NCI-H226 (cell line): ENCODE measurements at regions not wholly inside any gene's neighbourhood (a gene's known extent, or its start where the extent isn't known, plus 50 kb on each side); places are given as distances from the start of the nearest gene placed in this dataset.

Experiments used
- DNase-seq: peaks from one replicate; pipeline ENCODE4 v3.0.0-alpha.2; 2015

DNA sequence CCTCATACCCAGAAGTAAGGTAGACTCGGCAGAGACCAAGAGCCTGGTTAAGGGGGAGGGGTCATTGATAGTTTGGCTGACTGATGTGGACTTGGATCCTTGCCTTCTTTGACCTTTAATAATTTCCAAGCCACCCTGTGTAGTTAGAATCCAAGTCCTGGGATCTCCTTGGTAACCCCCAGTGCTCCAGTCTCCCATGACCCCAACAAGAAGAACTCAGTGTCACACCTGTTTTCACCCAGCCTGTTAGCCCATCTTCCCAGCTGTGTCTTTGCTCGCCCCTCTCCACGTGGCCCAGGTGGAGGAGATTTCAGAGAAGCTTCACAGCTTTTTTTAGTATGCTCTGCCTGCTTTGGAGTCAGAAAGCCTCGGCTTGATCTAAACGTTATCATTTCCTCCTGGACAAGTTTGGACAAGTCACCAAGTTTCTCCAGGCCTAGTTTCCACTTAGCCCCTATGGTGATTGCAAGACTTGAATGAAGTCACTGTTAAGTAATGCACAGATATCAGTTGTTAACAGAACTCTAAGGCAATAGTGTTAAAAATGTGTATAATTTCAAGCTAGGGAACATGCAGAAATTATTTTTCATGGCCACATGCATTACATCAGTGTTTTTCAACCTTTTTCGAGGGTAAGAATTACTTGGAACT is 170.0 kb downstream of the TMEM38B start:
- no peak for DNase-seq

GRCh38 chr9:105865285-105865684 is 170.9 kb downstream of the TMEM38B start:
- DNase-seq: no peak

DNA sequence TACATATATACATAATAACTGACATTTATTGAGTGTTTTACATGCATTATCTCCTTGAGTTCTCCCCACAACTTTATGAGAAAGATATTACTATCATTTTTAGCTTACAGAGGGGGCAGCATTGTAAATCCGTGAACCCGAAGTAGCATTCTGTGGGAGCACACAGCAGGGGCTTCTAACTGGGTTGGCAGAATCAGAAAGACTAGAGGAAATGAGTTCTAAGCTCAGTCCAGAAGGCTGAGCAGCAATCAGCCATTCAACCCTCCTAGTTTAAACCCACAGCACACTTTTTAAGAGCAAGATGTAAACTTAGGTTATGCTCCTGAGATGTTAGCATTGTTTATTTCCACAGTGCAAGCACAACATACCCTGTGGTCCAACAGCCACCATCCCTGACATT is 177.2 kb downstream of the TMEM38B start:
- no peak for DNase-seq

- no peak for DNase-seq
Observed at GRCh38 chr9:105873801-105874200, 179.5 kb downstream of the TMEM38B start.

GRCh38 chr9:105877721-105878120 is 183.4 kb downstream of the TMEM38B start:
- DNase-seq: no peak

GRCh38 chr9:105879181-105879580 is 184.8 kb downstream of the TMEM38B start:
- no peak for DNase-seq

GRCh38 chr9:105880517-105880916 is 186.2 kb downstream of the TMEM38B start:
- no peak for DNase-seq

- DNase-seq: no peak
Observed at GRCh38 chr9:105881021-105881420, 186.7 kb downstream of the TMEM38B start.

- DNase-seq: no peak
Observed at GRCh38 chr9:105881654-105882349, 187.5 kb downstream of the TMEM38B start.

DNA sequence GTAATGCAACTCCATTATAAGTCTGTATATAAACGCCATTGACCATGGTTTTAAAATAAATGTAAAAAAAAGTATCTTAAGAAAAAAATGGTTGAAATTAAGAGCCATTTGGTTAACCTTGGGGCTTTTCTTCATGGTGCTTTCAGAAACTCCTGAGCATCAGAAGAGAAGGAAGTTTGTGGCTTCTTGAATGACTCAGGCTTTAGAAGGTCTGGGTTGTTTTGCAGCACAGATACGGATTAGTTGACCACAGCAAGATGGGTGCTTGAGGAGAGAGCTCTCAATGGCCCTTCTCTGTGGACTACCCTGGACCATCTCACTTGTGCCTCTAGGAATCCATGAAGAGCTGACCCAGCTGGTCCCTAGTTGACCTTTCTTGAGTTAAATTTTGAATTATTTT is 189.5 kb downstream of the TMEM38B start:
- no peak for DNase-seq

- no peak for DNase-seq
Observed at GRCh38 chr9:105884416-105884815, 190.1 kb downstream of the TMEM38B start.

- DNase-seq: no peak
Observed at GRCh38 chr9:105886136-105886535, 191.8 kb downstream of the TMEM38B start.

DNA sequence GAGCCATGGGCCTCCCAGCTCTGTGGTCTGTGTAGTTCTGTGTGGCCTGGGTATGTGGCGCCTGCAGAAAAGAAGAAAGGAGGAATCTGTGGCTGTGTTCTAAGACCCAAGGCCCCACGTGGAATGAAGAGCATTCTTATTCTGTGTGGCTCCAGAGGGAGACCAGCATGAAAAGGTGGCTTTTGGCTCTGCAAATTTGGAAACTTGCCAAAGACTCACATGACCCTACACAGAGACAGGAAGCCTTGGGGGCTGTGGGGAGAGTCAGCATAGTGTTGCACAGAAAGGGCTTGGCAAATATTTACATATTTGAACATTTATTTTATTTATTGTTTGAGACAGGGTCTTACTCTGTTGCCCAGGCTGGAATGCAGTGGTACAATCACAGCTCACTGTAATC is 193.3 kb downstream of the TMEM38B start:
- DNase-seq: no peak

DNA sequence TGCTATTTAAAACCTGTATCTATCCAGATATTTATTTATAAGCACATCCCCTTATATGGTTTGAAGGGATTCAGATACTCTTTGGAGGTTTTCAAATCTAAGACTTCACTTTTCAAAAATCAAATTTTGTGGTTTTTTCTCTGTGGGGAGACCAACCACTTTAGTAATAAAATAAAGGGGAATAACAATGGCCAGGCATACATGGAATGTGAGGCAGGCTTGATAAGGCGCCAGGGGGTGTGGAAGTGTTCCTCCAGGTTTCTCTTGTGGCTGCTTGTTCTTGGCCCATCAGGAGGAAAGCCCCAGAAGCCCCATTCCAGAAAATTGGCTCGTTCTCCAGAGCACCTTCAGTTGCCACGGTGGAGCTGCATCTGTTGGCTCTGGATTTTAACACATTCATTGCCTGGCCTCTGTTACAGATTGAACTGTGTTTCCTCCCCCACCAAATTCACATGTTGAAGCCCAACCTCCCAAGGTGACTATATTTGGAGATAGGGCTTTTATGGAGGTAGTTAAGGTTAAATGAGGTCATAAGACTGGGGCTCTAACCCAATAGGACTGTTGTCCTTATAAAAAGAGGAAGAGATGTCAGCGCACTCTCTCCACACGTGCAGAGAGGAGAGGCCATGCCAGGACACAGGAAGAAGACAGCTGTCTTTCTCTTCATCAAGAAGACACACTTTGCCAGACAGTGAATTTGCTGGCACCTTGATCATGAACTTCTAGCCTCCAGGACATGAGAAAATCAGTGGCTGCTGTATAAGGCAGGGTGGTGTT is 195.9 kb downstream of the TMEM38B start:
- DNase-seq: no peak

DNA sequence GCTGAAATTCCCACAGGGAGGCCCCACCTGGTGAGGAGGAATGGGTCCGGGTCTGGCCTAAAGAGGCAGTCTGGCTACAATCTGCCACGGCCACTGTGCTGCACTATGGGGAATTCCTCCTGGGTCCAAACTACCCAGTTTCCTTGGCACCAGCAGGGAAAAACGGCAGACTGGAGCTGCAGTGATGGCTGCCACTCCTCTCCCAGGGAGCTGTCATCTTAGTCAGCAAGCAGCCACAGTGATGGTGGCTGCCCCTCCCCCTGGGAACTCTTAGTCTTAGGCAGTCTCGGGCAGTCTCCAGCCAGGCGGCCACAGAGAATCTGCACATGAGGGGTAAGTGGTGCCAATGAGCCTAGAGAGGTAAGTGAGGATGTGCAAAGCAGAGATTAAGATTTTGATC is 205.8 kb downstream of the TMEM38B start:
- no peak for DNase-seq

- no peak for DNase-seq
Observed at GRCh38 chr9:105901514-105902109, 207.3 kb downstream of the TMEM38B start.

- no peak for DNase-seq
Observed at GRCh38 chr9:105908069-105908468, 213.7 kb downstream of the TMEM38B start.

DNA sequence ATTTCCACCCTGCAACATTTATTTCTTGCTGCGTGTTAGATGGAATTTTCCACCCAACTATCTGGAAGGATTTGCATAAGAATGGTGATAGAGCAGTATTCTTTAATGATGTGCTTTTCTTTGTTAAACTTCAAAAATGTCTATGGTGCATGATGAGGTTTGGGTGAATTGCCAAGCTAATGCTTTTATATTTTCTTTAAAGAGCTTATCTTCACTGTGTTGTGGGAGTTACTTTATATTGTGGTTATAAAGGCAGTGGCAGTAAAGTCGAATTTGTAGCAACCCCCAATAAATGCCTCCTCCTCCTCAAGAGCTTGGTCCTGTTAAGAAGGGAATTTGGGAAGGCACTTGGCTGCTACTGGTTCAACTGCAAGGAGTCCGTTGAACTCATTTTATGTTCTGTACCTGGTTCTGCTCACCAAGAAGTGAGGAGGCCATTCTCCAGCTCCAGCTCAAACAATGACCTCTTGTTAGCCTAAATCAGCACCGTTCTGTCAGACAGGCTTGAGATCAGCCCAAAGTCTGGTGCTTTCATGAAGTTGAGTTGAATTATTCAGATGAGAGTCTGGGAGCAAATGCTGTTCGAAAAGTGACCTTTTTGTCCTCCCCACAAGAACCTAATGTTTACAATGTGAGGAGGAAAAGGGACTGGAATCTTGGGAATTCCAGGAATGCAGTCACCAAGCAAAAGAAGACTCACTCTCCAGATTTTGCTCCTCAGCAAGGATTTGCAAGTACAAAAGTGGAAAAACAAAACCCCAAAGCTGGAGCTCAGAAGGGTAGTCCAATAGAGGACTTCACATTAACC is 217.0 kb downstream of the TMEM38B start:
- DNase-seq: no peak

- no peak for DNase-seq
Observed at GRCh38 chr9:105912157-105912862, 218.0 kb downstream of the TMEM38B start.

DNA sequence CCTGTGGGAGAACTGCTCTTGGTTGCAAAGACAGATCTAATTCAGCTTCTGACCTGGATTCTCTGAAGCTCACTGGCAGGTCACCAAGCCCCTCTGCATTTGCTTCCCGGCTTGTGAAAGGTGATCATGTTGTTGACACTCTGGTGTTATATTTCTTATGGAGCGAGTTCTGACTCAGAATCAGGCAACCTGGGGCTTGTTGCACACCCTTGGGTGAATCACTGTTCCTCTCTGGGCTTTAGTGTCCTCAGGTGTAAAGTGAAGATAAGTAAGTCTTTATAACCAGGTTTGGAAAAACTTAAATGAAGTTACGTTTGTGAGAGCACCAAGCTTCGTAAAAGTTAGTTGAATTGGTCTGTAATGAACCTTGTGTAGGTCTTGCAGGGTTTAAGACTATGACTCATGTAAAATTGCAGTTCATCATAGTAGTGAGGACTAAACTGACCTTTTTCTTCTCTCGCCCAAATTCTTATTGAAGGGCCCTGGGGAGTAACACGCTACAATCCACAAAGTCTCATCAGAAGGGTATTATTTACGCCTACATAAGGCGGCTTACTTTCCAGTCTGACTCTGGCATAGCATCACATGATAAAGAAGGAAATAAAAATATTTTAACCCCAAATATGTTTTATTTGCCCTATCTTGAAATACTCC is 218.6 kb downstream of the TMEM38B start:
- DNase-seq: no peak

GRCh38 chr9:105921057-105921726 is 226.9 kb downstream of the TMEM38B start:
- no peak for DNase-seq
